CD14-positive monocyte (primary cell): ENCODE measurements at regions not wholly inside any gene's neighbourhood (a gene's known extent, or its start where the extent isn't known, plus 50 kb on each side); places are given as distances from the start of the nearest gene placed in this dataset.

Source experiments
- DNase-seq, 3 donors: peaks; one replicate each; pipeline ENCODE4 v3.0.0-alpha.2; 2011 to 2022
- H2AFZ ChIP-seq: 2 replicates; pipeline ENCODE4 v1.6.0; 2012; ENCODE audit warnings: mild to moderate bottlenecking, low read depth, low read length, inconsistent platforms; ENCODE audit not compliant: insufficient read depth, poor library complexity, severe bottlenecking
- H3K27ac ChIP-seq, 2 donors: 1 replicate in 1 of 2; 2 replicates in 1 of 2; pipeline ENCODE4 v1.5.1; 2012 to 2013; ENCODE audit warnings: low read length in 2 of 2, control low read depth in 1 of 2, inconsistent platforms in 1 of 2, low read depth in 1 of 2, mild to moderate bottlenecking in 1 of 2
- H3K27me3 ChIP-seq, 2 donors: one replicate each; pipeline versions ENCODE4 v1.6.0 to v1.6.1; 2011 to 2013; ENCODE audit warnings: low read length in 2 of 2; ENCODE audit not compliant: control insufficient read depth in 2 of 2, insufficient read depth in 2 of 2
- H3K36me3 ChIP-seq, 2 donors: replicated peaks in 1 of 2; 1 replicate in 1 of 2; 2 replicates in 1 of 2; pipeline versions ENCODE4 v1.5.1 to v1.6.1; 2012 to 2013; ENCODE audit warnings: low read length in 2 of 2, control low read depth in 1 of 2, inconsistent platforms in 1 of 2, mild to moderate bottlenecking in 1 of 2; ENCODE audit not compliant: insufficient read depth in 2 of 2, control insufficient read depth in 1 of 2
- H3K4me1 ChIP-seq, 2 donors: 1 replicate in 1 of 2; 2 replicates in 1 of 2; pipeline versions ENCODE4 v1.5.1 to v1.6.1; 2012 to 2013; ENCODE audit warnings: low read length in 2 of 2, control low read depth in 1 of 2, inconsistent platforms in 1 of 2, mild to moderate bottlenecking in 1 of 2, moderate library complexity in 1 of 2; ENCODE audit not compliant: insufficient read depth in 2 of 2, control insufficient read depth in 1 of 2
- H3K4me2 ChIP-seq: replicated peaks from 2 replicates; pipeline ENCODE3; 2012; ENCODE audit warnings: low read length, moderate library complexity, mild to moderate bottlenecking; ENCODE audit not compliant: poor library complexity, severe bottlenecking; ENCODE audit errors: extremely low read depth
- H3K4me3 ChIP-seq, 3 experiments: fragments of 200-600 bp in 1 of 3; sonication (generic) in 1 of 3; replicated peaks in 1 of 3; 1 replicate in 2 of 3; 2 replicates in 1 of 3; pipeline ENCODE4 v1.5.1; 2011 to 2013; ENCODE audit warnings: low read length in 3 of 3, mild to moderate bottlenecking in 3 of 3, control low read depth in 2 of 3, low read depth in 2 of 3, inconsistent platforms in 1 of 3, moderate library complexity in 1 of 3
- H3K79me2 ChIP-seq: 2 replicates; pipeline ENCODE4 v1.6.0; 2012; ENCODE audit warnings: mild to moderate bottlenecking, control low read depth, inconsistent platforms, low read length, moderate library complexity; ENCODE audit not compliant: insufficient read depth
- H3K9ac ChIP-seq: 2 replicates; pipeline ENCODE4 v1.6.0; 2017; ENCODE audit warnings: low read length, mild to moderate bottlenecking; ENCODE audit not compliant: insufficient read depth, poor library complexity, severe bottlenecking
- H3K9me3 ChIP-seq, 2 donors: replicated peaks in 1 of 2; 1 replicate in 1 of 2; 2 replicates in 1 of 2; pipeline versions ENCODE4 v1.5.1 to v1.6.1; 2012 to 2013; ENCODE audit warnings: low read length in 2 of 2, control low read depth in 1 of 2; ENCODE audit not compliant: control insufficient read depth in 1 of 2, insufficient read depth in 1 of 2
- H4K20me1 ChIP-seq: 2 replicates; pipeline ENCODE4 v1.6.0; 2012; ENCODE audit warnings: mild to moderate bottlenecking, low read length, control low read depth, moderate library complexity; ENCODE audit not compliant: insufficient read depth
- H3K27ac Mint-ChIP-seq, 7 donors: one replicate each; pipeline ENCODE4 v1.8.0; 2020; ENCODE audit warnings: mild to moderate bottlenecking in 7 of 7, mixed read lengths in 7 of 7, moderate library complexity in 6 of 7, inconsistent platforms in 2 of 7
- H3K27me3 Mint-ChIP-seq, 3 donors: one replicate each; pipeline ENCODE4 v1.8.0; 2021 to 2022; ENCODE audit warnings: low read depth in 3 of 3, mild to moderate bottlenecking in 3 of 3, mixed read lengths in 3 of 3, moderate library complexity in 3 of 3, inconsistent platforms in 1 of 3
- H3K36me3 Mint-ChIP-seq, 2 donors: one replicate each; pipeline ENCODE4 v1.8.0; 2020; ENCODE audit warnings: mixed read lengths in 2 of 2, inconsistent platforms in 1 of 2, mild to moderate bottlenecking in 1 of 2
- H3K4me1 Mint-ChIP-seq: one replicate; pipeline ENCODE4 v1.8.0; 2020; ENCODE audit warnings: mild to moderate bottlenecking, mixed read lengths
- H3K4me3 Mint-ChIP-seq, 2 donors: one replicate each; pipeline ENCODE4 v1.8.0; 2020; ENCODE audit warnings: mild to moderate bottlenecking in 2 of 2, mixed read lengths in 2 of 2, moderate library complexity in 1 of 2
- H3K9me3 Mint-ChIP-seq, 7 donors: one replicate each; pipeline ENCODE4 v1.8.0; 2020 to 2022; ENCODE audit warnings: mixed read lengths in 7 of 7, mild to moderate bottlenecking in 6 of 7, moderate library complexity in 6 of 7, inconsistent platforms in 2 of 7
- WGBS: methylation state at CpG from one replicate; pipeline ENCODE4 v1.1.5; 2013; ENCODE audit warnings: missing lambda C conversion rate; ENCODE audit not compliant: insufficient coverage; 5-methylcytosine and 5-hydroxymethylcytosine counted together
- intact Hi-C, 2 donors: fragments of 100-400 bp; cut with micrococcal nuclease; formaldehyde crosslinking; loops; one replicate each; pipeline versions ENCODE4 v1.15.0 to v1.15.1; 2023
- TF ChIP-seq, protein P1 (sequence below): fragments of 200-600 bp; IDR thresholded peaks from one replicate; pipeline ENCODE4 v1.8.0; 2022; ENCODE audit warnings: antibody characterized with exemption, mild to moderate bottlenecking

DNA sequence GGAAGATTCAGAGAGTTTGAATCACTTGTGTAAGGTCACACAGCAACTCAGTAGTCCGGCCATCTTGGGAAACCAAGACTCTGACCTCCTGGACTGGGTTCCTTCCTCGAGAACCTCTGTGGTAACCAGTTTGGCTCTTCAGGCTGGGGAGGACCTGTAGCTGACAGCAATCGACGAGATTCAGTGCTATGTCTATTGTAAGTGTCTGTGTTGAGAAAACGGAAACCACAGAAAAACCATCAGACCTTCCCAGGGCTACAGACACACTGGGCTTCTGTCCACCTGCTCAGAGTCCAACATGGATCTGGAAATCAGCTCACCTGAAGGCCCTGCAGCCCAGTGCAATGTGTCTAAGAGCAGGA is 403.7 kb downstream of the RPS24 start:
- intact Hi-C loops, result no loop called here

DNA sequence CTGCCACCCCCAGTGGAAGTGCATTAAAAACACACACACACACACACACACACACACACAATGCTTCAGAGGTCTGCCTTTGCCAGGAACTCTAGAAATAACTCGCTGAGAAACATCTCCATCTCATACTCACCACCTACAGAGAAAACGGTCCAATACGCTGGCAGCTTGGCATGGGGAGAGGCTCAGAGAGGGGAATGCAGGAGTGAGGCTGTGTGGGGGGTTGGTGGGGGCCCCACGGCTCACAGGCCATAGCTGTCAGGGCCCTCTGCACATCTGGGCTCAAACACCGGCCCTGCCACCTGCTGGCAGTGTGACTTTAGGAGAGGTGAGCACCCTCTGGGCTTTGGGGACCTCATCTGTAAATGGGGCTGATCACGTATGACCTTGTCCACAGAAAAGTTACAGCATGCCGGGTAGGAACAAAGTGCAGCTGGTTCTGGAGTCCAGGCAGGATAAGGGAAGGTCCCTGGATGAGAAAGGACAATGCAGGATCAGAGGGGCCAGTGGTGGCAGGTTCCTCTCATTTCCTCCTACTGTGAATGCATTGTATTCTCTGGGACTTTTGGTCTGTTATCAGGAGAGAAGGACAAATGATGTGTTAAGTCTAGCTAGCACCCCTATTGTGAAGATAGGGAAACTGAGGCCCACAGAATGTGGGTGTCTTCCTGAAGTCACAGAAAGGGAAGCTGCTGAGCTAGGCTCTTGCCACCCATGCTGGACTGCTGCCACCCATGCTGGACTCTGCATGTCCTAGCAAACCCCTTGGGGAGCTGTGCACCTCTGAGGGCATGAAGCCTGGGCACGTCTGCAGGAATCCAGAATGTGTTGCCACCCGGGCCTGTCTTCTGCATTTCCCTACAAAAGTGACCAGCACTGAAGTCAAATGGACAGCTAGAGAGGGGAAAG is 404.6 kb downstream of the RPS24 start:
- Mint-ChIP-seq H3K27me3 (peaks cover 2 to 8% (median 6%) of the 10 kb centered on the region in 3 donors), H3K4me3 (no peak overlapping the region), H3K4me1 (no peaks in the 10 kb centered on the region), H3K27ac (no peak overlapping the region), H3K9me3 (no peaks in the 10 kb centered on the region), H3K36me3 (no peaks in the 10 kb centered on the region)
- no peaks in the 10 kb centered on the region for H3K79me2 ChIP-seq
- H3K27ac ChIP-seq, result no peak overlapping the region
- no peak overlapping the region for H2AFZ ChIP-seq
- no peak overlapping the region for H3K4me2 ChIP-seq
- TF ChIP-seq, protein P1, sequence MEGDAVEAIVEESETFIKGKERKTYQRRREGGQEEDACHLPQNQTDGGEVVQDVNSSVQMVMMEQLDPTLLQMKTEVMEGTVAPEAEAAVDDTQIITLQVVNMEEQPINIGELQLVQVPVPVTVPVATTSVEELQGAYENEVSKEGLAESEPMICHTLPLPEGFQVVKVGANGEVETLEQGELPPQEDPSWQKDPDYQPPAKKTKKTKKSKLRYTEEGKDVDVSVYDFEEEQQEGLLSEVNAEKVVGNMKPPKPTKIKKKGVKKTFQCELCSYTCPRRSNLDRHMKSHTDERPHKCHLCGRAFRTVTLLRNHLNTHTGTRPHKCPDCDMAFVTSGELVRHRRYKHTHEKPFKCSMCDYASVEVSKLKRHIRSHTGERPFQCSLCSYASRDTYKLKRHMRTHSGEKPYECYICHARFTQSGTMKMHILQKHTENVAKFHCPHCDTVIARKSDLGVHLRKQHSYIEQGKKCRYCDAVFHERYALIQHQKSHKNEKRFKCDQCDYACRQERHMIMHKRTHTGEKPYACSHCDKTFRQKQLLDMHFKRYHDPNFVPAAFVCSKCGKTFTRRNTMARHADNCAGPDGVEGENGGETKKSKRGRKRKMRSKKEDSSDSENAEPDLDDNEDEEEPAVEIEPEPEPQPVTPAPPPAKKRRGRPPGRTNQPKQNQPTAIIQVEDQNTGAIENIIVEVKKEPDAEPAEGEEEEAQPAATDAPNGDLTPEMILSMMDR, result no peak
- no peak overlapping the region for H3K4me3 ChIP-seq
- 75% methylated on average over 3 of the region's 9 CpGs for WGBS
- H3K27me3 ChIP-seq, result no peaks in the 10 kb centered on the region
- H3K36me3 ChIP-seq, result no peaks in the 10 kb centered on the region
- no peaks in the 10 kb centered on the region for H3K9me3 ChIP-seq
- no peaks in the 10 kb centered on the region for H4K20me1 ChIP-seq
- no peak overlapping the region for H3K9ac ChIP-seq
- no peaks in the 10 kb centered on the region for H3K4me1 ChIP-seq
- DNase-seq, result no peak
- intact Hi-C loops, result no loop called here

More for the DNA sequence above, 403.7 kb downstream of the RPS24 start:
- WGBS, result 83% methylated on average over 1 of the region's 5 CpGs
- no peaks in the 10 kb centered on the region for H3K27me3 ChIP-seq
- H3K9me3 ChIP-seq, result no peaks in the 10 kb centered on the region
- no peaks in the 10 kb centered on the region for H3K36me3 ChIP-seq
- H3K4me1 Mint-ChIP-seq, result no peaks in the 10 kb centered on the region
- TF ChIP-seq, protein P1, result no peak
- H3K27ac Mint-ChIP-seq, result no peak overlapping the region
- H3K4me1 ChIP-seq, result no peaks in the 10 kb centered on the region
- H3K27ac ChIP-seq, result no peak overlapping the region
- H3K79me2 ChIP-seq, result no peaks in the 10 kb centered on the region
- H3K4me3 Mint-ChIP-seq, result no peak overlapping the region
- DNase-seq, result no peak
- no peak overlapping the region for H3K4me2 ChIP-seq
- H3K27me3 Mint-ChIP-seq, result peaks cover 2 to 8% (median 6%) of the 10 kb centered on the region in 3 donors
- H3K4me3 ChIP-seq, result no peak overlapping the region
- H3K9me3 Mint-ChIP-seq, result no peaks in the 10 kb centered on the region
- no peak overlapping the region for H3K9ac ChIP-seq
- H4K20me1 ChIP-seq, result no peaks in the 10 kb centered on the region
- H2AFZ ChIP-seq, result no peak overlapping the region
- no peaks in the 10 kb centered on the region for H3K36me3 Mint-ChIP-seq
